GM03348 (cell line): ENCODE measurements at regions not wholly inside any gene's neighbourhood (a gene's known extent, or its start where the extent isn't known, plus 50 kb on each side); places are given as distances from the start of the nearest gene placed in this dataset.

Experiments
- DNase-seq: peaks from one replicate; pipeline ENCODE4 v3.0.0; 2012; ENCODE audit warnings: low spot score

DNA sequence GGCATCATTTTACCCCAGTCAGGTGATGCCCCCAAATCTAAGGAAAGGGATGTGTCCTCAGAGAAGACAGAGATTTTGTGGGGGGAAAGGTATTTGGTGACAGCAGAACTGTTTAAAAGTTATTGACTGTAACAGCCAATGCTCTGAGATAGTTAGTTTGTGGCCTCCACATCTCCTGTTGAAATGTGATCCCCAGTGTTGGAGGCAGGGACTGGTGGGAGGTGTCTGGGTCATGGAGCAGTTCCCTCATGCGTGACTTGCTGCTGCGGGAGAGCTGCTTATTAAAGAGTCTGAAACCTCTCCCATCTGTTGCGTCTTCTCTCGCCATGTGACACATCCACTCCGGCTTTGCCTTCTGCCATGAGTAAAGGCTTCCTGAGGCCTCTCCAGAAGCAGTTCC, 282.8 kb upstream of the FOXQ1 start:
- peak; percentile 57 for DNase-seq

DNA sequence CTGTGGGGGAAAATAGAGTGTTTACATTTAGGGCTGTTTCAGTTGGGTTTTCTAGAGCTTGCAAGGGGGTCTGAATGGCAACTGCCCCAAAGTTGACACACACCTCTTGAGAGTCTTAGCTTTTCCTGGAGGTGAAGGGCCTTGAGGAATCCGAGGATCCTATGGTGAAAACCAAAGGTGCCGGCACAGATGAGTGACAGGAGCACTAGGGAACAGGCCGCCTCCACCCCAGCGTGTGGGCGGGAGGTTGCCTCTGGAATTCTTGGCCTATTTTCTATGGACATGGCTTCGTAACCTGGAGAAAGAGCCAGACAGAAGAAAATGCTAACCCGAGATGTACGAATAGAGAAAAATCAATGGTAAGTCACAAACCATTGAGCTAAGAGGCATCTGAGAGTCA, 283.2 kb upstream of the FOXQ1 start:
- no peak for DNase-seq

GRCh38 chr6:1027795-1028569, 283.9 kb upstream of the FOXQ1 start:
- no peak for DNase-seq

GRCh38 chr6:1027109-1027794, 284.6 kb upstream of the FOXQ1 start:
- DNase-seq: peak; percentile 70

DNA sequence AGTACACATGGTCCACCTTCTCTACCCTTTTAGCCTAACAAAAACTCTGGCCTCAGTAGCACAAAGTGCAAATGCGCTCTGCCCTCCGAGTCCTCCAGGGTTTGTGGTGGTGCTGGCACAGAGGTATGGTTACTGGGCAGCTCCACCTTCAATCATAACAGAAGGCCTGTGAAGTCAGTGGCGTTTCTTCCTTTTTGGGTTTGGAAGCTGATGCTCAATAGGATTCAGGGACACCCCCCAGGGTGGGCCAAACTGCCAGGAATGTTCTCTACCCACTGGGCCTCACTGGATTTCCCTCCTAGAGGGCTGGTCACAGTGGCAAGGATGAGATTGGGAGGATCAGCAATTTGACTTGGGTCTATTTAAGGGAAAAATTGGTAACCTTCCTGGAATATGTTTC, 286.1 kb upstream of the FOXQ1 start:
- no peak for DNase-seq

DNA sequence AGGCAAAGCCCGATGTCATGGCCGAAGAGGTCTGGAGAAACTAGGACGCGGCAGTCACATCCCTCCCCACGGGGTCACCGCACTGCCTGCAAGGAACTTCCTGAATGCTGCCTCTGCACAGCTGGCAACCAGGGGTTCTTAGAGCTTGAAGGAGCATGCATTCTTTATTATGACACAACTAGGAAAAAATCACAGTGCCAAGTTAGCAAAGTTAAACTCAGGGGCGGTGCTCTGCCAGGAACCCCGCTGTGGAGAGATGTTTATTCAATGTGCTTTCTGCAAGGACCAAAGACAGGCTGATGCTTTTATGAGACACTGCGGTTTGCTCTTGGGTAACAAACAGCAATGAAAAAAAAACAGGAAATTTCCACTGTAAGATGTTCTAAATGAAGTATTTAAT, 287.3 kb upstream of the FOXQ1 start:
- peak; percentile 84 for DNase-seq

GRCh38 chr6:1024161-1024560, 287.7 kb upstream of the FOXQ1 start:
- DNase-seq: no peak

GRCh38 chr6:1023229-1023628, 288.7 kb upstream of the FOXQ1 start:
- DNase-seq: no peak

DNA sequence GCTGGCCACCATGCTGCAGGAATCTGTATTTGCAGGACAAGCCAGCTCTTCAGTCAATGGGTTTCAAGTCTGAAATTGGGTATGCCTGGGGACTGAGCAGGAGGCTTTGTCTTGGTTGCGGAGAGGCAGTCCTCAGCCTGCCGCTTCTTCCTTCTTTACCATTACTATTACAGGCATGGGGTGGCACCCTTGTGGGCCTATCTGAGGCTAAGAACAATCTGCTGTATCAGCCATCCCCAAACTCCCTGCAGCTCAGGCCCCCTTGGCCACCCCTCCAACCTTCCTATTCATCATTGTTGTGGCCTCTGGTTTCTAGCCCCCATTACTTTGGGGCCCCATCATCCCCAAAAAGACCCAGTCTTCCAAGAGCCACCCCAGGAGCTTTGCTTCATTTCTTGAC, 289.2 kb upstream of the FOXQ1 start:
- no peak for DNase-seq

DNA sequence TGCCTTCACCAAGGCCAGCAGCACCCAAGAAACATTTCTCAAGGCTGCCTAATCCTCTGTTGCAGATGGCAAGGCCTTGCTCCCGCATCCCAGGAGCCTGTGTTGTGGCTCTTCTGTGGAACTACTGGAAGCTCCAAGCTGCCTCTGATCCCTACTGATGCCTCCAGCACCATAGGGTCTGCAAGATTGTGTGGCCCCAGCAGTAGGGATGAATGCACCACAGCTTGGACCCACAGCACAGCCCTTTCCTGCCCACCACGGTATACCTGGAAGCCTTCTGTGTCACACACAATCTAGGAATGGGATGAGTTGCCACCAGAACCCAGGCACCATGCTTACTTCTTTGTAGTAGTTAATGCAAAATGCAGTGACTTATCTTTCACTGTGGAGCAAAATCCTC, 291.1 kb upstream of the FOXQ1 start:
- DNase-seq: no peak

GRCh38 chr6:1020133-1020532, 291.8 kb upstream of the FOXQ1 start:
- DNase-seq: no peak

- DNase-seq: no peak
Measured at GRCh38 chr6:1018041-1018440, 293.9 kb upstream of the FOXQ1 start.

- no peak for DNase-seq
Measured at GRCh38 chr6:1016329-1017302, 295.3 kb upstream of the FOXQ1 start.

DNA sequence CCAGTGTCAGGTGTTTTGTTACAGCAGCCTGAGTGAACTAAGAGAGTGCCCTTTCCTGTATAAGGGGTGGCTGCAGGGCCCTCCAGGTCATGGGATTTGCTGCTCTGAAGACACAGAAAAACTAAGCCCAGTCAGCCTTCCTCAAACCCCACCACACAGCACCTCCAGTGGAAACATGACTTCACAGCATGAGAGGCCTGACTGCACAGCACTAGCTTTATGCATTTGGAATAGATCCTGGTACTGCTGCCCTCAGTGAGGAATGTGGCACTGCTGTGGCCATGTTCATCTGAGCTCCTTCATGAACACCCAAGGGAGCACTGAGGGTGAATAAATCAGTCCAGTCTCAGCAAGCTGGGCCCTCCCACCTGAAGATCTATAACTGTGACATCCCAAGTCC, 296.1 kb upstream of the FOXQ1 start:
- DNase-seq: peak; percentile 27

GRCh38 chr6:1014431-1014807, 297.5 kb upstream of the FOXQ1 start:
- no peak for DNase-seq

GRCh38 chr6:1013656-1014430, 298.1 kb upstream of the FOXQ1 start:
- no peak for DNase-seq

- DNase-seq: no peak
Measured at GRCh38 chr6:1009103-1009502, 302.8 kb upstream of the FOXQ1 start.

GRCh38 chr6:1007159-1007558, 304.7 kb upstream of the FOXQ1 start:
- DNase-seq: no peak

DNA sequence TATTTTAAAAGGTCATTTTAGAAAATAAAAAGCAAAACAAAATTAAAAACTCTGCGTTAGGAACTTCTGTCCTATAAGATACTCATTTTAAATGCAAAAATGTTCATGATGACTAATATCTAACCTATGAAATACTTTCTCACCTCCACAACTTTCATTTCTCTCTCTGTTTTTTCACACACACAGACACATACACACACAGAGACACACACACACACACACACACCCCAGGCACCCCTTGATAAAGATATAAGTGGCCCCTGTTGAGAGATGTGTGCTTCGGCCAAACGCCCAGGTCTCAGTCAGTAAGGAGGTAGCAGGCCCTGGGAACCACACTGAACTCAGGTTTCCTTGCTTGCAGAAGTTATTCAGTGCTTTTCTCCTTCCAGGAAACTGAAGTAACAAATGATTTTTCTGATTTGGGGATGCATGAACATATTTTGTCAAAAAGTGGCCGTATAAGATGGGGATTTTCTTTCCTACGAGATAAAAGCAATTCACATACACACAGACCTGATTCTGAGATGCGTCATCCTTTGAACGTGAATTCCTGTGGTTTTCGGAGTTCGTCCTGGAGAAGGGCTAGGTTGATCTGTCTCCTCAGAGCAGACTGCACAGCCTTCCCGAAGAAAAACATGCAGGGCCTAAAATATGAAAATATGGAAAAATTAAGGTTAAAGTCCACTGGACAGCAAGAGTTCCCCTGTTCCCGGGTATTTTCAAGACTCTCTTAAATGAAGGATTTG, 306.8 kb upstream of the FOXQ1 start:
- DNase-seq: no peak

- DNase-seq: no peak
Measured at GRCh38 chr6:1003394-1004160, 308.3 kb upstream of the FOXQ1 start.
